Neuronal stem cell (in vitro differentiated cells): ENCODE measurements at regions not wholly inside any gene's neighbourhood (a gene's known extent, or its start where the extent isn't known, plus 50 kb on each side); places are given as distances from the start of the nearest gene placed in this dataset.

Source experiments
- DNase-seq: peaks from one replicate; pipeline ENCODE4 v3.0.0-alpha.2; 2013; ENCODE audit warnings: low spot score
- H2AFZ ChIP-seq: one replicate; pipeline ENCODE4 v1.6.1; 2013; ENCODE audit warnings: mild to moderate bottlenecking, low read length, inconsistent platforms
- H2AK5ac ChIP-seq: 2 replicates; pipeline ENCODE4 v1.6.1; 2013; ENCODE audit warnings: low read depth, mild to moderate bottlenecking, inconsistent platforms, low read length, moderate library complexity, mixed read lengths
- H2BK120ac ChIP-seq: 2 replicates; pipeline ENCODE4 v1.6.1; 2013; ENCODE audit warnings: low read depth, mild to moderate bottlenecking, inconsistent platforms, low read length, moderate library complexity, mixed read lengths
- H2BK12ac ChIP-seq: one replicate; pipeline ENCODE4 v1.6.1; 2013; ENCODE audit warnings: low read length, inconsistent platforms
- H2BK15ac ChIP-seq: 2 replicates; pipeline ENCODE4 v1.6.1; 2013; ENCODE audit warnings: mild to moderate bottlenecking, low read length, inconsistent platforms, mixed read lengths
- H2BK5ac ChIP-seq: one replicate; pipeline ENCODE4 v1.6.1; 2013; ENCODE audit warnings: inconsistent platforms, mild to moderate bottlenecking, low read length, moderate library complexity
- H3K14ac ChIP-seq: one replicate; pipeline ENCODE4 v1.6.1; 2013; ENCODE audit warnings: low read length, inconsistent platforms
- H3K18ac ChIP-seq: 2 replicates; pipeline ENCODE4 v1.6.1; 2013; ENCODE audit warnings: low read length, inconsistent platforms
- H3K23ac ChIP-seq: 2 replicates; pipeline ENCODE4 v1.6.1; 2013; ENCODE audit warnings: low read depth, mild to moderate bottlenecking, mixed read lengths, low read length, inconsistent platforms; ENCODE audit not compliant: poor library complexity
- H3K27ac ChIP-seq: replicated peaks from 3 replicates; pipeline ENCODE4 v1.5.1; 2013; ENCODE audit warnings: low read length, inconsistent platforms
- H3K27me3 ChIP-seq, 3 experiments: 2 replicates each; pipeline ENCODE4 v1.6.1; 2013; ENCODE audit warnings: low read length in 3 of 3, mild to moderate bottlenecking in 2 of 3, inconsistent platforms in 1 of 3, low read depth in 1 of 3, mixed read lengths in 1 of 3, moderate library complexity in 1 of 3; ENCODE audit not compliant: control insufficient read depth in 3 of 3, insufficient read depth in 3 of 3
- H3K36me3 ChIP-seq, 2 donors: replicated peaks in 1 of 2; 2 replicates each; pipeline ENCODE4 v1.6.1; 2013; ENCODE audit warnings: low read length in 2 of 2; ENCODE audit not compliant: control insufficient read depth in 2 of 2, insufficient read depth in 2 of 2
- H3K4ac ChIP-seq: 2 replicates; pipeline ENCODE4 v1.6.1; 2013; ENCODE audit warnings: inconsistent platforms, mild to moderate bottlenecking, low read length, moderate library complexity
- H3K4me1 ChIP-seq, 2 donors: 1 replicate in 1 of 2; 2 replicates in 1 of 2; pipeline ENCODE4 v1.6.1; 2013; ENCODE audit warnings: low read length in 2 of 2, low read depth in 1 of 2; ENCODE audit not compliant: control insufficient read depth in 2 of 2, insufficient read depth in 1 of 2
- H3K4me2 ChIP-seq: one replicate; pipeline ENCODE4 v1.6.1; 2013; ENCODE audit warnings: mild to moderate bottlenecking, low read length, inconsistent platforms; ENCODE audit not compliant: insufficient read depth, poor library complexity, severe bottlenecking
- H3K4me3 ChIP-seq, 2 donors: 2 replicates each; pipeline ENCODE4 v1.5.1; 2013; ENCODE audit warnings: low read length in 2 of 2, mild to moderate bottlenecking in 2 of 2, inconsistent platforms in 1 of 2, moderate library complexity in 1 of 2
- H3K79me1 ChIP-seq: one replicate; pipeline ENCODE4 v1.6.1; 2013; ENCODE audit warnings: low read depth, mild to moderate bottlenecking, inconsistent platforms, low read length, moderate library complexity
- H3K9ac ChIP-seq: one replicate; pipeline ENCODE4 v1.6.1; 2013; ENCODE audit warnings: mild to moderate bottlenecking, low read depth, low read length, inconsistent platforms; ENCODE audit not compliant: poor library complexity
- H3K9me3 ChIP-seq, 2 donors: replicated peaks in 1 of 2; 2 replicates each; pipeline versions ENCODE3 to v1.6.1; 2013; ENCODE audit warnings: low read length in 2 of 2, mild to moderate bottlenecking in 2 of 2, inconsistent platforms in 1 of 2, low read depth in 1 of 2, mixed read lengths in 1 of 2, moderate library complexity in 1 of 2; ENCODE audit not compliant: control insufficient read depth in 2 of 2, insufficient read depth in 1 of 2
- H4K8ac ChIP-seq: one replicate; pipeline ENCODE4 v1.6.1; 2013; ENCODE audit warnings: low read depth, mild to moderate bottlenecking, inconsistent platforms, low read length, moderate library complexity
- H4K91ac ChIP-seq: one replicate; pipeline ENCODE4 v1.6.1; 2013; ENCODE audit warnings: low read length, low read depth, mild to moderate bottlenecking, inconsistent platforms; ENCODE audit not compliant: poor library complexity
- WGBS, 2 donors: extraction: QIAGEN DNeasy Blood & Tissue Kit; methylation state at CpG; one replicate each; pipeline ENCODE4 v1.1.7; 2013; ENCODE audit warnings: missing lambda C conversion rate in 2 of 2, mixed read lengths in 1 of 2; ENCODE audit not compliant: insufficient read length in 2 of 2, insufficient replicate concordance in 1 of 2; ENCODE audit errors: extremely low coverage in 2 of 2; 5-methylcytosine and 5-hydroxymethylcytosine counted together

GRCh38 chr1:232428036-232428645 is 201.8 kb downstream of the SIPA1L2 start:
- no peak overlapping the region for H3K14ac ChIP-seq
- H3K27me3 ChIP-seq = no peaks in the 10 kb centered on the region
- H3K18ac ChIP-seq = no peak overlapping the region
- H3K36me3 ChIP-seq = peaks cover 13 to 100% of the 10 kb centered on the region in 2 donors
- H3K79me1 ChIP-seq = no peaks in the 10 kb centered on the region
- H2AK5ac ChIP-seq = no peak overlapping the region
- no peak overlapping the region for H2BK120ac ChIP-seq
- peaks cover 0 to 7% of the 10 kb centered on the region in 2 donors for H3K4me1 ChIP-seq
- no peak overlapping the region for H3K4me3 ChIP-seq
- H2AFZ ChIP-seq = no peak overlapping the region
- WGBS, 2 donors = no CpG with 5 or more reads among the region's 3 CpGs
- no peak overlapping the region for H2BK5ac ChIP-seq
- H3K4ac ChIP-seq = no peak overlapping the region
- no peak overlapping the region for H4K8ac ChIP-seq
- H3K4me2 ChIP-seq = no peak overlapping the region
- H4K91ac ChIP-seq = no peak overlapping the region
- DNase-seq = no peak
- no peak overlapping the region for H3K23ac ChIP-seq
- H2BK12ac ChIP-seq = no peak overlapping the region
- no peak overlapping the region for H2BK15ac ChIP-seq
- no peak overlapping the region for H3K9ac ChIP-seq
- no peaks in the 10 kb centered on the region for H3K9me3 ChIP-seq
- no peak overlapping the region for H3K27ac ChIP-seq

DNA sequence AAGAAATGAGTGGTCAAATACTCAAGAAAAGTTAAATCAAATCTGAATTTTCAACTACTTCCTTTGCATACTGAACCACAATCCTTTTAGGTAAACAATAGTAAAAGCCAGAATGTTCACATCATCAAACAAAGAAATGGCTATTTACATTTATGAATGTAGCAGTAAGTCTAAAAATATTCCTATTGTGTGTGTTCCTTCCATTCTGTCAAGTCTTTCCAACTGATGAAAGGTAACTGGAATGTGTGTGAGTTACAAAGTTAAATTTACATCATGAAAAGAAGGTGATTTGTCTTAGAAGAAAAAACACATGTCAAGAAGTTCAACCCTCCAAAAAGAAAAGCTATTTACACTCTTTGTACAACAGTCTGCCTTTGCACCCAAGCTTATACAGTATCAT is 203.1 kb downstream of the SIPA1L2 start:
- Histone ChIP-seq H3K4me2 (no peak overlapping the region), H2BK120ac (no peak overlapping the region), H2AK5ac (no peak overlapping the region), H3K18ac (no peak overlapping the region), H2AFZ (no peak overlapping the region), H3K4me3 (no peak overlapping the region), H3K9me3 (no peaks in the 10 kb centered on the region), H3K79me1 (no peaks in the 10 kb centered on the region), H4K8ac (no peak overlapping the region), H3K23ac (no peak overlapping the region), H2BK5ac (no peak overlapping the region), H2BK15ac (no peak overlapping the region), H3K27me3 (no peaks in the 10 kb centered on the region), H3K4ac (no peak overlapping the region), H3K14ac (no peak overlapping the region), H2BK12ac (no peak overlapping the region), H3K4me1 (peaks cover 0 to 7% of the 10 kb centered on the region in 2 donors), H3K27ac (no peak overlapping the region), H4K91ac (no peak overlapping the region), H3K9ac (no peak overlapping the region), H3K36me3 (peaks cover 12 to 100% of the 10 kb centered on the region in 2 donors)
- DNase-seq = no peak

- Histone ChIP-seq H3K4ac (no peak overlapping the region), H2AK5ac (no peak overlapping the region), H4K91ac (no peak overlapping the region), H3K4me2 (no peak overlapping the region), H2BK5ac (no peak overlapping the region), H3K18ac (peak overlapping the region; percentile 23), H2BK15ac (no peak overlapping the region), H2BK120ac (no peak overlapping the region), H3K4me1 (peaks cover 0 to 7% of the 10 kb centered on the region in 2 donors), H3K9ac (no peak overlapping the region), H3K27me3 (no peaks in the 10 kb centered on the region), H3K14ac (no peak overlapping the region), H3K27ac (no peak overlapping the region), H2AFZ (no peak overlapping the region), H3K36me3 (peaks cover 10 to 98% of the 10 kb centered on the region in 2 donors), H4K8ac (no peak overlapping the region), H3K4me3 (no peak overlapping the region), H2BK12ac (no peak overlapping the region), H3K79me1 (no peaks in the 10 kb centered on the region), H3K9me3 (no peaks in the 10 kb centered on the region), H3K23ac (peak overlapping the region; percentile 18)
- no peak for DNase-seq
- no CpG with 5 or more reads among the region's 15 CpGs for WGBS, 2 donors
Observed at GRCh38 chr1:232425421-232425820, 204.5 kb downstream of the SIPA1L2 start.

DNA sequence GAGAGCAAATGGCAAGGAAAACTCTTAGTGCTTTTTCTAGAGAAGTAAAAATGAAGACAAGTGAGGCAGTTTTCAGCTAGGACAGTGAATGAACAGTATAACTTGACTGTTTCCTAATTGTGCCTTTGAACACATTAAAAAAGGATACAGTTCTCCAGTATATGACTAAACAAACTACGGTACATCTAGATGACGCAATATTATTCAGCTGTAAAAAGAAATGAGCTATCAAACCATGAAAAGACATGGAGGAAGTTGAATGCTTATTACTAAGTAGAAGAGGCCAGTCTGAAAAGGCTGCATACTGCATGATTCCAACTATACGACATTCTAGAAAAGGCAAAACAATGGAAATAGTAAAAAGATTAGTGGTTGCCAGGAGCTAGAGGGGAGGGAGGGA is 206.3 kb downstream of the SIPA1L2 start:
- H2BK15ac ChIP-seq = no peak overlapping the region
- H3K4me3 ChIP-seq = no peak overlapping the region
- WGBS, 2 donors = no CpG with 5 or more reads among the region's 3 CpGs
- H2BK5ac ChIP-seq = no peak overlapping the region
- H3K4me1 ChIP-seq = peaks cover 0 to 3% of the 10 kb centered on the region in 2 donors
- H2BK120ac ChIP-seq = no peak overlapping the region
- no peak overlapping the region for H4K91ac ChIP-seq
- no peaks in the 10 kb centered on the region for H3K9me3 ChIP-seq
- H4K8ac ChIP-seq = no peak overlapping the region
- no peak overlapping the region for H3K23ac ChIP-seq
- no peak overlapping the region for H3K14ac ChIP-seq
- H3K79me1 ChIP-seq = no peaks in the 10 kb centered on the region
- no peak for DNase-seq
- no peak overlapping the region for H3K27ac ChIP-seq
- no peak overlapping the region for H3K4me2 ChIP-seq
- H2BK12ac ChIP-seq = no peak overlapping the region
- H2AFZ ChIP-seq = no peak overlapping the region
- no peak overlapping the region for H2AK5ac ChIP-seq
- H3K4ac ChIP-seq = no peak overlapping the region
- H3K9ac ChIP-seq = no peak overlapping the region
- no peaks in the 10 kb centered on the region for H3K27me3 ChIP-seq
- H3K18ac ChIP-seq = no peak overlapping the region
- H3K36me3 ChIP-seq = peaks cover 10 to 98% of the 10 kb centered on the region in 2 donors
